IMR-90 (cell line): ENCODE measurements at regions not wholly inside any gene's neighbourhood (a gene's known extent, or its start where the extent isn't known, plus 50 kb on each side); places are given as distances from the start of the nearest gene placed in this dataset.

Experiments
- ATAC-seq: fragments of 200-7000 bp; cut with Tn5 transposase; 2 replicates; pipeline ENCODE4 v1.9.1; 2020; ENCODE audit warnings: low read depth, mild to moderate bottlenecking, moderate library complexity
- BruUV-seq: library from RNA; stranded (reverse); fragments of 400-500 nt; replicated peaks from 2 replicates; lab custom pipeline; 2021; lab: Mats Ljungman, UMichigan
- CTCF ChIA-PET: fragments of 300-600 bp; formaldehyde crosslinking; extraction: SDS; loops from one replicate; lab custom pipeline; 2021; ENCODE audit warnings: antibody characterized with exemption; lab: Yijun Ruan, JAX
- POLR2A ChIA-PET: fragments of 300-600 bp; sonication (Branson Sonifier 250); formaldehyde crosslinking; loops from one replicate; lab custom pipeline; 2022; ENCODE audit warnings: antibody characterized with exemption; ENCODE audit not compliant: unreplicated experiment; lab: Charles Lee
- DNase-seq: peaks from one replicate; pipeline ENCODE4 v3.0.0; 2013
- H2AFZ ChIP-seq: replicated peaks from 2 replicates; pipeline ENCODE3; 2013; ENCODE audit warnings: low read length, mild to moderate bottlenecking; ENCODE audit not compliant: poor library complexity
- H2AK5ac ChIP-seq: 2 replicates; pipeline ENCODE4 v1.6.1; 2013; ENCODE audit warnings: low read depth, low read length, inconsistent platforms
- H2AK9ac ChIP-seq: replicated peaks from 2 replicates; pipeline ENCODE3; 2013; ENCODE audit warnings: mild to moderate bottlenecking, low read depth, low read length, moderate library complexity; ENCODE audit not compliant: poor library complexity
- H2BK120ac ChIP-seq: 2 replicates; pipeline ENCODE4 v1.6.1; 2013; ENCODE audit warnings: low read depth, low read length, inconsistent platforms
- H2BK15ac ChIP-seq: 3 replicates; pipeline ENCODE4 v1.6.1; 2013; ENCODE audit warnings: low read depth, low read length, inconsistent platforms
- H2BK20ac ChIP-seq: 2 replicates; pipeline ENCODE4 v1.6.1; 2013; ENCODE audit warnings: low read depth, mild to moderate bottlenecking, inconsistent platforms, low read length, moderate library complexity
- H2BK5ac ChIP-seq: 2 replicates; pipeline ENCODE4 v1.6.1; 2013; ENCODE audit warnings: mild to moderate bottlenecking, low read depth, low read length, inconsistent platforms; ENCODE audit not compliant: poor library complexity, severe bottlenecking
- H3K14ac ChIP-seq: replicated peaks from 2 replicates; pipeline ENCODE4 v1.6.1; 2013; ENCODE audit warnings: low read depth, low read length, inconsistent platforms
- H3K18ac ChIP-seq: 2 replicates; pipeline ENCODE4 v1.6.1; 2013; ENCODE audit warnings: low read depth, low read length, control low read depth
- H3K23ac ChIP-seq: 2 replicates; pipeline ENCODE4 v1.6.1; 2013; ENCODE audit warnings: low read depth, low read length, inconsistent platforms
- H3K27ac ChIP-seq: 2 replicates; pipeline ENCODE4 v1.5.1; 2013; ENCODE audit warnings: mild to moderate bottlenecking, control low read depth, low read length; ENCODE audit not compliant: insufficient read depth
- H3K27me3 ChIP-seq: 2 replicates; pipeline ENCODE4 v1.6.1; 2013; ENCODE audit warnings: low read length; ENCODE audit not compliant: control insufficient read depth, insufficient read depth
- H3K36me3 ChIP-seq: 2 replicates; pipeline ENCODE4 v1.6.1; 2013; ENCODE audit warnings: low read length, mixed read lengths; ENCODE audit not compliant: control insufficient read depth, insufficient read depth
- H3K4ac ChIP-seq: 2 replicates; pipeline ENCODE4 v1.6.1; 2013; ENCODE audit warnings: low read depth, low read length, inconsistent platforms
- H3K4me1 ChIP-seq: 2 replicates; pipeline ENCODE4 v1.6.1; 2013; ENCODE audit warnings: low read length, mixed read lengths; ENCODE audit not compliant: control insufficient read depth, insufficient read depth
- H3K4me2 ChIP-seq: 2 replicates; pipeline ENCODE4 v1.6.1; 2013; ENCODE audit warnings: low read depth, mild to moderate bottlenecking, control low read depth, low read length, moderate library complexity
- H3K4me3 ChIP-seq: 2 replicates; pipeline ENCODE4 v1.5.1; 2013; ENCODE audit warnings: low read depth, mild to moderate bottlenecking, control low read depth, low read length, moderate library complexity; ENCODE audit not compliant: insufficient read depth
- H3K56ac ChIP-seq: 2 replicates; pipeline ENCODE4 v1.6.1; 2013; ENCODE audit warnings: low read length, inconsistent platforms; ENCODE audit not compliant: insufficient read depth; ENCODE audit errors: extremely low read depth
- H3K79me1 ChIP-seq, 2 experiments: 2 replicates each; pipeline ENCODE4 v1.6.1; 2013; ENCODE audit warnings: low read length in 2 of 2, inconsistent platforms in 1 of 2, low read depth in 1 of 2
- H3K9ac ChIP-seq: 2 replicates; pipeline ENCODE4 v1.6.1; 2013; ENCODE audit warnings: low read depth, low read length, control low read depth
- H3K9me1 ChIP-seq: 2 replicates; pipeline ENCODE4 v1.6.1; 2013; ENCODE audit warnings: low read length, inconsistent platforms; ENCODE audit not compliant: insufficient read depth
- H3K9me3 ChIP-seq: 2 replicates; pipeline ENCODE4 v1.6.1; 2013; ENCODE audit warnings: low read length; ENCODE audit not compliant: control insufficient read depth, insufficient read depth
- H4K20me1 ChIP-seq: 2 replicates; pipeline ENCODE4 v1.6.1; 2013; ENCODE audit warnings: low read length, inconsistent platforms; ENCODE audit not compliant: insufficient read depth
- H4K5ac ChIP-seq: 2 replicates; pipeline ENCODE4 v1.6.1; 2013; ENCODE audit warnings: mild to moderate bottlenecking, low read depth, low read length, control low read depth
- H4K8ac ChIP-seq, 2 experiments: 2 replicates each; pipeline ENCODE4 v1.6.1; 2013; ENCODE audit warnings: low read depth in 2 of 2, low read length in 2 of 2, control low read depth in 1 of 2, inconsistent platforms in 1 of 2
- H4K91ac ChIP-seq: 2 replicates; pipeline ENCODE4 v1.6.1; 2013; ENCODE audit warnings: low read depth, low read length, inconsistent platforms; ENCODE audit not compliant: insufficient read depth
- BHLHE40 ChIP-seq: fragments of 150-350 bp; IDR thresholded peaks from 2 replicates; pipeline ENCODE4 v1.6.1; 2016; ENCODE audit warnings: mild to moderate bottlenecking, low read depth, low read length
- CEBPB ChIP-seq: IDR thresholded peaks from 2 replicates; pipeline ENCODE4 v1.6.1; 2012; ENCODE audit warnings: low read depth, low read length, improper control_type of control experiment
- FOS ChIP-seq: fragments of 150-350 bp; IDR thresholded peaks from 2 replicates; pipeline ENCODE4 v1.6.1; 2016; ENCODE audit warnings: low read depth, low read length
- MAZ ChIP-seq: IDR thresholded peaks from 2 replicates; pipeline ENCODE4 v1.6.1; 2012; ENCODE audit warnings: low read depth, mild to moderate bottlenecking, low read length, improper control_type of control experiment, moderate library complexity, borderline replicate concordance
- MXI1 ChIP-seq: IDR thresholded peaks from 2 replicates; pipeline ENCODE4 v1.6.1; 2012; ENCODE audit warnings: low read depth, mild to moderate bottlenecking, low read length, moderate library complexity, borderline replicate concordance
- NFE2L2 ChIP-seq: fragments of 150-350 bp; IDR thresholded peaks from 2 replicates; pipeline ENCODE4 v1.6.1; 2016; ENCODE audit warnings: low read depth, mild to moderate bottlenecking, low read length
- POLR2A ChIP-seq: IDR thresholded peaks from 2 replicates; pipeline ENCODE4 v1.6.1; 2012; ENCODE audit warnings: mild to moderate bottlenecking, low read depth, low read length
- RAD21 ChIP-seq: IDR thresholded peaks from 2 replicates; pipeline ENCODE4 v1.6.1; 2012; ENCODE audit warnings: low read length, improper control_type of control experiment
- RFX5 ChIP-seq: IDR thresholded peaks from 2 replicates; pipeline ENCODE4 v1.8.0; 2012; ENCODE audit warnings: low read depth, mild to moderate bottlenecking, low read length, moderate library complexity
- SMC3 ChIP-seq: fragments of 150-350 bp; IDR thresholded peaks from 2 replicates; pipeline ENCODE4 v1.6.1; 2016; ENCODE audit warnings: low read depth, mild to moderate bottlenecking, antibody characterized with exemption, low read length, moderate library complexity
- WGBS, 2 experiments: methylation state at CpG; one replicate each; pipeline versions ENCODE4 v1.1.5 to v1.1.7; 2013; ENCODE audit warnings: missing lambda C conversion rate in 2 of 2; ENCODE audit not compliant: insufficient read length in 1 of 2; ENCODE audit errors: extremely low coverage in 2 of 2; 5-methylcytosine and 5-hydroxymethylcytosine counted together
- dilution Hi-C: fragments of 300-500 bp; cut with HindIII; formaldehyde crosslinking; loops from one replicate; pipeline ENCODE4 v1.14.3; 2018; ENCODE audit warnings: low sequenced_read_pairs; ENCODE audit not compliant: unreplicated experiment
- in situ Hi-C: fragments of 300-500 bp; cut with MboI; formaldehyde crosslinking; loops from 3 replicates; pipeline ENCODE4 v1.14.3; 2019; ENCODE audit warnings: low sequenced_read_pairs, inconsistent platforms, mixed read lengths
- intact Hi-C: fragments of 100-400 bp; cut with micrococcal nuclease; formaldehyde crosslinking; loops from 2 replicates; pipeline ENCODE4 v1.10.0; 2022
- TF ChIP-seq, protein P1 (sequence below): fragments of 150-350 bp; IDR thresholded peaks from 2 replicates; pipeline ENCODE4 v1.6.1; 2017; ENCODE audit warnings: mild to moderate bottlenecking, antibody characterized with exemption, low read length, low read depth
- TF ChIP-seq, protein P2 (sequence below): conservative IDR thresholded peaks from 2 replicates; pipeline ENCODE4 v1.5.1; 2012; ENCODE audit warnings: mild to moderate bottlenecking, low read depth, low read length, improper control_type of control experiment

DNA sequence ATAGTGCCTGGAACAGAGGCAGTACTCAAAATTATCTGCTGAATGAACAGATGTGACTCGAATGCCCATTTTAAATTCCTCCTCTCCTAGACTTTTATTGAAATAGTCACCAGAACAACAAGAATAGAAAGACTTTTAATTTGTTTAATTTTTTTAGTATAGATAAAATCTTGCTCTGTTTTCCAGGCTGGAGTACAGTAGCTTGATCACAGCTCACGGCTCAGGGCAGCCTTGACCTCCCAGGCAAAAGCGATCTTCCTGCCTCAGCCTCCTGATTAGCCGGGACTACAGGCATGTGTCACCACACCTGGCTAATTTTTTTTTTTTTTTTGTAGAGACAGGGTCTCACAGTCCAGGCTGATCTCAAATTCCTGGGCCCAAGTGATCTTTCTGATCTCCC, 120.9 kb upstream of the FREM2 start:
- no peaks in the 10 kb centered on the region for H3K9me3 ChIP-seq
- H2BK15ac ChIP-seq: no peak overlapping the region
- no peaks in the 10 kb centered on the region for H3K36me3 ChIP-seq
- H3K4me1 ChIP-seq: no peaks in the 10 kb centered on the region
- H3K27me3 ChIP-seq: no peaks in the 10 kb centered on the region
- H2AK9ac ChIP-seq: no peak overlapping the region
- H3K9ac ChIP-seq: no peak overlapping the region
- H2AK5ac ChIP-seq: no peak overlapping the region
- no peak overlapping the region for H4K5ac ChIP-seq
- DNase-seq: no peak
- no peak overlapping the region for H4K8ac ChIP-seq
- H3K9me1 ChIP-seq: no peaks in the 10 kb centered on the region
- H2BK5ac ChIP-seq: no peak overlapping the region
- no peak overlapping the region for H3K18ac ChIP-seq
- H2BK20ac ChIP-seq: no peak overlapping the region
- no peak overlapping the region for H3K23ac ChIP-seq
- H2AFZ ChIP-seq: no peak overlapping the region
- H2BK120ac ChIP-seq: no peak overlapping the region
- H3K79me1 ChIP-seq: no peaks in the 10 kb centered on the region
- no peak for TF ChIP-seq FOS
- TF ChIP-seq, protein P1, sequence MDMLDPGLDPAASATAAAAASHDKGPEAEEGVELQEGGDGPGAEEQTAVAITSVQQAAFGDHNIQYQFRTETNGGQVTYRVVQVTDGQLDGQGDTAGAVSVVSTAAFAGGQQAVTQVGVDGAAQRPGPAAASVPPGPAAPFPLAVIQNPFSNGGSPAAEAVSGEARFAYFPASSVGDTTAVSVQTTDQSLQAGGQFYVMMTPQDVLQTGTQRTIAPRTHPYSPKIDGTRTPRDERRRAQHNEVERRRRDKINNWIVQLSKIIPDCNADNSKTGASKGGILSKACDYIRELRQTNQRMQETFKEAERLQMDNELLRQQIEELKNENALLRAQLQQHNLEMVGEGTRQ: no peak
- TF ChIP-seq CEBPB: no peak
- no peak for TF ChIP-seq POLR2A
- TF ChIP-seq, protein P2, sequence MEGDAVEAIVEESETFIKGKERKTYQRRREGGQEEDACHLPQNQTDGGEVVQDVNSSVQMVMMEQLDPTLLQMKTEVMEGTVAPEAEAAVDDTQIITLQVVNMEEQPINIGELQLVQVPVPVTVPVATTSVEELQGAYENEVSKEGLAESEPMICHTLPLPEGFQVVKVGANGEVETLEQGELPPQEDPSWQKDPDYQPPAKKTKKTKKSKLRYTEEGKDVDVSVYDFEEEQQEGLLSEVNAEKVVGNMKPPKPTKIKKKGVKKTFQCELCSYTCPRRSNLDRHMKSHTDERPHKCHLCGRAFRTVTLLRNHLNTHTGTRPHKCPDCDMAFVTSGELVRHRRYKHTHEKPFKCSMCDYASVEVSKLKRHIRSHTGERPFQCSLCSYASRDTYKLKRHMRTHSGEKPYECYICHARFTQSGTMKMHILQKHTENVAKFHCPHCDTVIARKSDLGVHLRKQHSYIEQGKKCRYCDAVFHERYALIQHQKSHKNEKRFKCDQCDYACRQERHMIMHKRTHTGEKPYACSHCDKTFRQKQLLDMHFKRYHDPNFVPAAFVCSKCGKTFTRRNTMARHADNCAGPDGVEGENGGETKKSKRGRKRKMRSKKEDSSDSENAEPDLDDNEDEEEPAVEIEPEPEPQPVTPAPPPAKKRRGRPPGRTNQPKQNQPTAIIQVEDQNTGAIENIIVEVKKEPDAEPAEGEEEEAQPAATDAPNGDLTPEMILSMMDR: no peak
- no peak for TF ChIP-seq BHLHE40
- no peak for TF ChIP-seq RAD21
- no peak for TF ChIP-seq NFE2L2
- TF ChIP-seq SMC3: no peak
- TF ChIP-seq MXI1: no peak
- no peak for TF ChIP-seq RFX5
- no peak for TF ChIP-seq MAZ
- H3K56ac ChIP-seq: no peak overlapping the region
- WGBS, 2 experiments: no CpG with 5 or more reads among the region's 4 CpGs
- ChIA-PET CTCF (no interaction called here), POLR2A (no interaction called here)
- no peak overlapping the region for H3K4me2 ChIP-seq
- H3K4ac ChIP-seq: no peak overlapping the region
- H3K14ac ChIP-seq: no peak overlapping the region
- H4K91ac ChIP-seq: no peak overlapping the region
- in situ Hi-C loops: no loop called here
- H4K20me1 ChIP-seq: no peaks in the 10 kb centered on the region
- dilution Hi-C loops: no loop called here
- no peak for ATAC-seq
- intact Hi-C loops: no loop called here
- no TSS peak for BruUV-seq
- no peak overlapping the region for H3K4me3 ChIP-seq
- H3K27ac ChIP-seq: no peak overlapping the region
